Esophagus squamous epithelium (tissue), 4 donors: ENCODE measurements at regions not wholly inside any gene's neighbourhood (a gene's known extent, or its start where the extent isn't known, plus 50 kb on each side); places are given as distances from the start of the nearest gene placed in this dataset.

Experiments used
- CTCF ChIP-seq, 6 experiments: fragments of 450-650 bp in 4 of 6; fragments of 200-600 bp in 2 of 6; sonication (generic) in 2 of 6; IDR thresholded peaks; one replicate each; pipeline ENCODE4 v1.5.1; 2016 to 2019; ENCODE audit warnings: antibody characterized with exemption in 6 of 6, mild to moderate bottlenecking in 4 of 6, moderate library complexity in 4 of 6
- POLR2A ChIP-seq, 4 donors: fragments of 450-650 bp; IDR thresholded peaks; one replicate each; pipeline ENCODE4 v1.6.1; 2017; ENCODE audit warnings: antibody characterized with exemption in 4 of 4, mild to moderate bottlenecking in 4 of 4, moderate library complexity in 3 of 4

GRCh38 chr2:12211326-12212175 lies 465.1 kb downstream of the LPIN1 start:
- TF ChIP-seq CTCF (IDR thresholded peaks at IDR 0.05) (no peak), POLR2A (IDR thresholded peaks at IDR 0.05) (no peak)
